Loucy (cell line): ENCODE measurements at regions not wholly inside any gene's neighbourhood (a gene's known extent, or its start where the extent isn't known, plus 50 kb on each side); places are given as distances from the start of the nearest gene placed in this dataset.

Experiments used
- H2AFZ ChIP-seq: fragments of 200-600 bp; sonication (generic); 2 replicates; pipeline ENCODE4 v1.6.0; 2016; ENCODE audit warnings: antibody characterized with exemption, mild to moderate bottlenecking, low read length, moderate library complexity
- H3F3A ChIP-seq: fragments of 200-600 bp; 2 replicates; pipeline ENCODE4 v1.6.0; 2016; ENCODE audit warnings: antibody characterized with exemption, low read depth, mild to moderate bottlenecking
- H3K27me3 ChIP-seq: fragments of 200-600 bp; sonication (generic); 2 replicates; pipeline ENCODE4 v1.6.1; 2014; ENCODE audit warnings: low read length, mild to moderate bottlenecking; ENCODE audit not compliant: insufficient read depth, poor library complexity, severe bottlenecking
- H3K36me3 ChIP-seq: fragments of 200-600 bp; sonication (generic); 2 replicates; pipeline ENCODE4 v1.6.1; 2016; ENCODE audit warnings: low read length; ENCODE audit not compliant: insufficient read depth
- H3K4me1 ChIP-seq: fragments of 200-600 bp; sonication (generic); 2 replicates; pipeline ENCODE4 v1.5.1; 2014; ENCODE audit warnings: low read length, mild to moderate bottlenecking; ENCODE audit not compliant: insufficient read depth, poor library complexity, severe bottlenecking
- H3K4me2 ChIP-seq: fragments of 200-600 bp; sonication (generic); 2 replicates; pipeline ENCODE4 v1.6.0; 2014; ENCODE audit warnings: antibody characterized with exemption, low read length, low read depth, mild to moderate bottlenecking; ENCODE audit not compliant: poor library complexity, severe bottlenecking
- H3K4me3 ChIP-seq: fragments of 200-600 bp; sonication (generic); 2 replicates; pipeline ENCODE4 v1.5.1; 2014; ENCODE audit warnings: low read length, mild to moderate bottlenecking, mixed read lengths; ENCODE audit not compliant: poor library complexity, severe bottlenecking
- H3K79me2 ChIP-seq: fragments of 200-600 bp; sonication (generic); 2 replicates; pipeline ENCODE4 v1.6.1; 2014; ENCODE audit warnings: low read length; ENCODE audit not compliant: insufficient read depth
- H3K9ac ChIP-seq: fragments of 200-600 bp; sonication (generic); 2 replicates; pipeline ENCODE4 v1.6.0; 2014; ENCODE audit warnings: mild to moderate bottlenecking, low read depth, low read length, moderate library complexity; ENCODE audit not compliant: poor library complexity, severe bottlenecking
- H3K9me2 ChIP-seq: fragments of 200-600 bp; sonication (generic); replicated peaks from 2 replicates; pipeline ENCODE4 v1.6.1; 2016; ENCODE audit warnings: low read depth, low read length, mixed read lengths
- H3K9me3 ChIP-seq: fragments of 200-600 bp; sonication (generic); 2 replicates; pipeline ENCODE4 v1.6.1; 2014; ENCODE audit warnings: mild to moderate bottlenecking, antibody characterized with exemption, low read length, low read depth; ENCODE audit not compliant: insufficient read depth
- H4K20me1 ChIP-seq: fragments of 200-600 bp; sonication (generic); 2 replicates; pipeline ENCODE4 v1.6.0; 2014; ENCODE audit warnings: antibody characterized with exemption, low read length, mild to moderate bottlenecking; ENCODE audit not compliant: insufficient read depth, poor library complexity, severe bottlenecking
- EZH2phosphoT487 ChIP-seq: fragments of 200-600 bp; IDR thresholded peaks from 2 replicates; pipeline ENCODE4 v1.6.1; 2018; ENCODE audit warnings: antibody characterized with exemption, mild to moderate bottlenecking, moderate library complexity, borderline replicate concordance
- TF ChIP-seq, protein P1 (sequence below): fragments of 200-600 bp; sonication (generic); conservative IDR thresholded peaks from 2 replicates; pipeline ENCODE4 v1.5.1; 2014; ENCODE audit warnings: mild to moderate bottlenecking, antibody characterized with exemption, low read length

DNA sequence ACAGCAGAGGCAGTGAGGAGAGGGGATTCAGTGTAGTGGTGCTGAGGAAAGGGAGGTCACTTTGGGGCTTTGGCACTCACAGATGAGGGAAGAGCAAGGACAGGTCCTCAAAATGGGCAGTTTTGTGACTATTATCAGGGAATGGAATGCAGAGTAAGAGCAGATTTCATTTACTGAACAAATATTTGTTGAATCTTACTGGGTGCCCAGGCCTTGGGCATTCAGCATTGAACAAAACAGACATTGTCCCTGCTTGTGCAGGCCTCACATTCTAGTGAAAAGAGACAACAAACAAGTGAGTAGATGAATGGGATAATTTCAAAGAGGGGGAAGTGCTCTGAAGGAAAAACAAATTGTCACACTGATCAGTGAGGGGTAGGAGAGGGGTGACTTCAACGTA, 404.1 kb downstream of the DMRT2 start:
- H3K27me3 ChIP-seq: no peaks in the 10 kb centered on the region
- H3K4me3 ChIP-seq: no peak overlapping the region
- no peak overlapping the region for H3K9ac ChIP-seq
- H3K4me1 ChIP-seq: no peaks in the 10 kb centered on the region
- H3F3A ChIP-seq: no peaks in the 10 kb centered on the region
- H3K4me2 ChIP-seq: no peak overlapping the region
- no peaks in the 10 kb centered on the region for H3K36me3 ChIP-seq
- H2AFZ ChIP-seq: no peak overlapping the region
- TF ChIP-seq, protein P1, sequence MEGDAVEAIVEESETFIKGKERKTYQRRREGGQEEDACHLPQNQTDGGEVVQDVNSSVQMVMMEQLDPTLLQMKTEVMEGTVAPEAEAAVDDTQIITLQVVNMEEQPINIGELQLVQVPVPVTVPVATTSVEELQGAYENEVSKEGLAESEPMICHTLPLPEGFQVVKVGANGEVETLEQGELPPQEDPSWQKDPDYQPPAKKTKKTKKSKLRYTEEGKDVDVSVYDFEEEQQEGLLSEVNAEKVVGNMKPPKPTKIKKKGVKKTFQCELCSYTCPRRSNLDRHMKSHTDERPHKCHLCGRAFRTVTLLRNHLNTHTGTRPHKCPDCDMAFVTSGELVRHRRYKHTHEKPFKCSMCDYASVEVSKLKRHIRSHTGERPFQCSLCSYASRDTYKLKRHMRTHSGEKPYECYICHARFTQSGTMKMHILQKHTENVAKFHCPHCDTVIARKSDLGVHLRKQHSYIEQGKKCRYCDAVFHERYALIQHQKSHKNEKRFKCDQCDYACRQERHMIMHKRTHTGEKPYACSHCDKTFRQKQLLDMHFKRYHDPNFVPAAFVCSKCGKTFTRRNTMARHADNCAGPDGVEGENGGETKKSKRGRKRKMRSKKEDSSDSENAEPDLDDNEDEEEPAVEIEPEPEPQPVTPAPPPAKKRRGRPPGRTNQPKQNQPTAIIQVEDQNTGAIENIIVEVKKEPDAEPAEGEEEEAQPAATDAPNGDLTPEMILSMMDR: no peak
- TF ChIP-seq EZH2phosphoT487: no peak
- no peaks in the 10 kb centered on the region for H3K79me2 ChIP-seq
- H3K9me2 ChIP-seq: no peaks in the 10 kb centered on the region
- no peaks in the 10 kb centered on the region for H4K20me1 ChIP-seq
- no peaks in the 10 kb centered on the region for H3K9me3 ChIP-seq

DNA sequence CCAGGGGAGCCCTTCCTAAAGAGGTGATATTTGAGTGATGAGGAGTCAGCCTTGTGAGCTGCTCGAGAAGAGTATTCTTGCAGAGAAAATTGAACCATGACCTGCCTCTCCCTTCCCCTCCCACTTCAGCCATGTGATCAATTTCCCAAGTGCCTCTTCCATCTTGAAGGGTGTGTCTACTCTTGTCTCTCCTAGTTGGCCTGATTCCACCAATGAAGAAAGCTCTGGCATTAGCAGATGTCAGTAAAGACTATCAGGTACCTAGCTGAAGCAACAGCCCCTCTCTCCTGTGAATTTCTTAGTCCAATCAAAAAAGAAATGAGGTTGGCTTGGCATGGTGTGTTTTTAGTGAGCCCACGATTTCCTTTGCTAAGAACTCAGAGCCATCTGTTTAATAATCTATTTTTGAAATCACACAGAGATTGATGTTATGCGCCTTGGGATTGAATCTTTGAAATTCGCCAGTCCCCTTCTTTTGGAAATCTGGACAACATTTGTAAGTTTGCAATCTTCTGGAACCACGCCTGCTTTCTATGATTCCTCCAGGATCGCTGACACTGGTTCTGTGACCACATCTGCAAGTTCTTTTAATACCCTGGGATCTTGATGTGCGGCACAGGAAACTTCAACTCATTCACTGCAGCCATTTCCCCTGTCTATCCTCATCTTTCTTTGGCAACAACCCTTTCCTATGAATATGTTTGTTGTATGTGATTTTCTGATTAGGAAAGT, 404.6 kb downstream of the DMRT2 start:
- no peaks in the 10 kb centered on the region for H3F3A ChIP-seq
- H3K4me3 ChIP-seq: no peak overlapping the region
- no peaks in the 10 kb centered on the region for H3K79me2 ChIP-seq
- H3K4me2 ChIP-seq: no peak overlapping the region
- no peak overlapping the region for H2AFZ ChIP-seq
- no peaks in the 10 kb centered on the region for H3K27me3 ChIP-seq
- no peak overlapping the region for H3K9ac ChIP-seq
- H3K9me3 ChIP-seq: no peaks in the 10 kb centered on the region
- H3K9me2 ChIP-seq: no peaks in the 10 kb centered on the region
- no peaks in the 10 kb centered on the region for H4K20me1 ChIP-seq
- TF ChIP-seq, protein P1: no peak
- no peak for TF ChIP-seq EZH2phosphoT487
- no peaks in the 10 kb centered on the region for H3K36me3 ChIP-seq
- H3K4me1 ChIP-seq: no peaks in the 10 kb centered on the region

DNA sequence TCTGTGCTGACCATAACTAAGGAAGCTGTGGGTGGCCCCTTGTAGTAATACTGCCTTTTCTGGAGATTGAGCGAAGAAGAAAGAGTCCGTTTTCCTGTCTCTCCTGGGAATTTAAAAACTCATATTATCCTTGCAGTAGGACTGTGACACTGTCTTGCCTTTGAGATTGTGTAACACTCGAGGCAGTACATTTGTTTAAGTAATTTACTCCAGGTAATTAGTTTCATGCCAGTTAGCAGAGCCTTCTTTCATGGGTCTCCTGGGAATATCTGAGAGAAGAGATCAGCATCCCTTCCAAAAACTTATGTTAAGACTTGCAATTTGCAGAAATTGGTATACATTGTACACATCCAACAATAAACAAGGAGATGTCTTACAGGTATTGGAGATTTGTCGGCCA, 405.6 kb downstream of the DMRT2 start:
- Histone ChIP-seq H3K4me1 (no peaks in the 10 kb centered on the region), H3K79me2 (no peaks in the 10 kb centered on the region), H3F3A (no peaks in the 10 kb centered on the region), H2AFZ (no peak overlapping the region), H3K9ac (no peak overlapping the region), H3K36me3 (no peaks in the 10 kb centered on the region), H3K9me3 (no peaks in the 10 kb centered on the region), H3K27me3 (no peaks in the 10 kb centered on the region), H3K9me2 (no peaks in the 10 kb centered on the region), H3K4me2 (no peak overlapping the region), H3K4me3 (no peak overlapping the region), H4K20me1 (no peaks in the 10 kb centered on the region)
- TF ChIP-seq EZH2phosphoT487: no peak
- TF ChIP-seq, protein P1: no peak
